ENCODE measurements at regions not wholly inside any gene's neighbourhood (a gene's known extent, or its start where the extent isn't known, plus 50 kb on each side); places are given as distances from the start of the nearest gene placed in this dataset.

GRCh38 chr11:43261775-43262174 lies 50.0 kb upstream of the API5 start:
- DNase-seq (ENCODE audit: low spot score) = no peak
